Endothelial cell of umbilical vein (primary cell): ENCODE measurements at regions not wholly inside any gene's neighbourhood (a gene's known extent, or its start where the extent isn't known, plus 50 kb on each side); places are given as distances from the start of the nearest gene placed in this dataset.

ENCODE experiments used
- BruUV-seq: library from RNA; stranded (reverse); fragments of 400-500 nt; replicated peaks from 2 replicates; lab custom pipeline; 2021; lab: Mats Ljungman, UMichigan
- CTCF ChIA-PET: fragments of 300-600, 350-600 bp; sonication (Branson Sonifier 250); formaldehyde crosslinking; loops from one replicate; lab custom pipeline; 2021; ENCODE audit warnings: antibody characterized with exemption, inconsistent platforms; lab: Charles Lee
- POLR2A ChIA-PET: fragments of 300-600, 350-600 bp; sonication (Branson Sonifier 250); formaldehyde crosslinking; loops from one replicate; lab custom pipeline; 2021; ENCODE audit warnings: antibody characterized with exemption, inconsistent platforms; lab: Charles Lee
- DNase-seq: peaks from one replicate; pipeline ENCODE4 v3.0.0-alpha.2; 2011; ENCODE audit warnings: low read depth, low spot score
- FAIRE-seq: peaks from 2 replicates; lab custom pipeline; 2011; peaks lifted over from hg19 to GRCh38; lab: Jason Lieb, UNC
- H2AFZ ChIP-seq: 2 replicates; pipeline ENCODE4 v1.6.0; 2012; ENCODE audit warnings: low read depth, low read length, control low read depth, inconsistent platforms
- H3K27ac ChIP-seq: 2 replicates; pipeline ENCODE4 v1.5.1; 2011; ENCODE audit warnings: low read depth, mild to moderate bottlenecking, control low read depth, low read length, moderate library complexity; ENCODE audit not compliant: insufficient read depth
- H3K27me3 ChIP-seq, 2 experiments: 2 replicates each; pipeline versions ENCODE4 v1.6.0 to v1.6.1; 2011; ENCODE audit warnings: low read length in 2 of 2, mixed read lengths in 1 of 2; ENCODE audit not compliant: control insufficient read depth in 2 of 2, insufficient read depth in 2 of 2
- H3K36me3 ChIP-seq, 2 experiments: 2 replicates in 1 of 2; 3 replicates in 1 of 2; pipeline ENCODE4 v1.5.1; 2011; ENCODE audit warnings: low read length in 2 of 2, mild to moderate bottlenecking in 1 of 2, moderate library complexity in 1 of 2; ENCODE audit not compliant: control insufficient read depth in 2 of 2, insufficient read depth in 2 of 2; ENCODE audit errors: extremely low read depth in 1 of 2
- H3K4me1 ChIP-seq: 3 replicates; pipeline ENCODE4 v1.5.1; 2011; ENCODE audit warnings: mild to moderate bottlenecking, low read length; ENCODE audit not compliant: control insufficient read depth, insufficient read depth; ENCODE audit errors: extremely low read depth
- H3K4me2 ChIP-seq: 2 replicates; pipeline ENCODE4 v1.6.1; 2011; ENCODE audit warnings: low read length, control low read depth, mixed read lengths; ENCODE audit not compliant: insufficient read depth
- H3K4me3 ChIP-seq, 3 experiments: fragments of 200-600 bp in 1 of 3; sonication (generic), shearing (Covaris generic) in 1 of 3; replicated peaks in 1 of 3; 2 replicates each; pipeline ENCODE4 v1.5.1; 2011 to 2016; ENCODE audit warnings: control low read depth in 3 of 3, low read length in 3 of 3, mild to moderate bottlenecking in 2 of 3, inconsistent platforms in 1 of 3, low read depth in 1 of 3, moderate library complexity in 1 of 3; ENCODE audit not compliant: insufficient read depth in 1 of 3
- H3K79me2 ChIP-seq: 2 replicates; pipeline ENCODE4 v1.6.0; 2012; ENCODE audit warnings: low read length, inconsistent platforms; ENCODE audit not compliant: control insufficient read depth, insufficient read depth
- H3K9ac ChIP-seq: replicated peaks from 2 replicates; pipeline ENCODE3; 2011; ENCODE audit warnings: low read length, control low read depth; ENCODE audit not compliant: insufficient read depth; ENCODE audit errors: extremely low read depth
- H3K9me1 ChIP-seq: replicated peaks from 3 replicates; pipeline ENCODE4 v1.6.0; 2011; ENCODE audit warnings: mild to moderate bottlenecking, low read length; ENCODE audit not compliant: control insufficient read depth, insufficient read depth; ENCODE audit errors: extremely low read depth
- H3K9me3 ChIP-seq: replicated peaks from 2 replicates; pipeline ENCODE4 v1.5.1; 2012; ENCODE audit warnings: low read length, inconsistent platforms; ENCODE audit not compliant: control insufficient read depth, insufficient read depth
- H4K20me1 ChIP-seq: replicated peaks from 2 replicates; pipeline ENCODE3; 2011; ENCODE audit warnings: mild to moderate bottlenecking, low read length; ENCODE audit not compliant: control insufficient read depth, insufficient read depth; ENCODE audit errors: extremely low read depth
- CTCF ChIP-seq, 2 donors: IDR thresholded peaks; 1 replicate in 1 of 2; 2 replicates in 1 of 2; pipeline ENCODE4 v1.5.1; 2011; ENCODE audit warnings: low read length in 2 of 2, mild to moderate bottlenecking in 2 of 2, moderate library complexity in 2 of 2, control low read depth in 1 of 2, inconsistent platforms in 1 of 2, low read depth in 1 of 2; ENCODE audit not compliant: insufficient read depth in 1 of 2; ENCODE audit errors: extremely low read depth in 1 of 2
- EZH2 ChIP-seq: IDR thresholded peaks from 2 replicates; pipeline ENCODE4 v1.6.1; 2012; ENCODE audit warnings: borderline replicate concordance, low read depth, mild to moderate bottlenecking, moderate library complexity, low read length, inconsistent platforms; ENCODE audit not compliant: severe bottlenecking
- GATA2 ChIP-seq: IDR thresholded peaks from 2 replicates; pipeline ENCODE4 v1.7.0; 2011; ENCODE audit warnings: low read depth, mild to moderate bottlenecking, moderate library complexity, mixed read lengths, low read length; ENCODE audit not compliant: insufficient read length, insufficient read depth
- MAX ChIP-seq: IDR thresholded peaks from 2 replicates; pipeline ENCODE4 v1.6.1; 2011; ENCODE audit not compliant: insufficient read depth, insufficient read length
- MYC ChIP-seq: IDR thresholded peaks from one replicate; pipeline ENCODE4 v1.6.1; 2011; ENCODE audit warnings: mild to moderate bottlenecking, low read depth, low read length
- POLR2A ChIP-seq: IDR thresholded peaks from 2 replicates; pipeline ENCODE4 v1.6.1; 2012; ENCODE audit warnings: low read depth, mild to moderate bottlenecking, control low read depth, low read length
- POLR2AphosphoS5 ChIP-seq: IDR thresholded peaks from 2 replicates; pipeline ENCODE4 v1.6.1; 2012; ENCODE audit warnings: low read depth, mild to moderate bottlenecking, control low read depth, low read length, moderate library complexity; ENCODE audit not compliant: insufficient read depth
- dilution Hi-C: fragments of 300-500 bp; cut with MboI; formaldehyde crosslinking; loops from one replicate; pipeline ENCODE4 v1.15.0; 2019; ENCODE audit warnings: low sequenced_read_pairs; ENCODE audit not compliant: extremely low pct_ligation_motif_present
- intact Hi-C: fragments of 100-400 bp; cut with micrococcal nuclease; formaldehyde crosslinking; loops from one replicate; pipeline ENCODE4 v1.10.0; 2022

- Histone ChIP-seq H2AFZ (no peak overlapping the region), H4K20me1 (no peaks in the 10 kb centered on the region), H3K4me3 (no peak overlapping the region), H3K79me2 (no peaks in the 10 kb centered on the region), H3K27ac (no peak overlapping the region), H3K36me3 (no peaks in the 10 kb centered on the region), H3K9me3 (no peaks in the 10 kb centered on the region), H3K27me3 (peaks cover 2 to 9% of the 10 kb centered on the region in 2 experiments), H3K9me1 (no peaks in the 10 kb centered on the region), H3K9ac (no peak overlapping the region), H3K4me1 (no peaks in the 10 kb centered on the region), H3K4me2 (no peak overlapping the region)
- DNase-seq (no peak), FAIRE-seq (no peak)
- TF ChIP-seq CTCF (IDR thresholded peaks at IDR 0.05; ENCODE audit: extremely low read depth in 1 of 2, insufficient read depth in 1 of 2, low read depth in 1 of 2, low read length in 2 of 2) = no peak
- no peak for TF ChIP-seq EZH2
- TF ChIP-seq POLR2A = no peak
- TF ChIP-seq GATA2 = no peak
- TF ChIP-seq MAX = no peak
- TF ChIP-seq POLR2AphosphoS5 = no peak
- no peak for TF ChIP-seq MYC
- BruUV-seq = no TSS peak
- intact Hi-C loops = no loop called here
- dilution Hi-C loops = no loop called here
- ChIA-PET CTCF (no interaction called here), POLR2A (no interaction called here)
These were observed 56.4 kb upstream of the PZP start for GRCh38 chr12:9264546-9264945.
